Activated CD8-positive, alpha-beta memory T cell treated with anti-CD3 and anti-CD28 coated beads for 4 hours (primary cell): ENCODE measurements at regions not wholly inside any gene's neighbourhood (a gene's known extent, or its start where the extent isn't known, plus 50 kb on each side); places are given as distances from the start of the nearest gene placed in this dataset.
A peak's percentile ranks its signal among the peaks of the same experiment; 100 is the strongest.

Experiments used
- DNase-seq, 2 donors: peaks; one replicate each; pipeline ENCODE4 v3.0.0-alpha.2; 2020; ENCODE audit warnings: low read depth in 2 of 2

- DNase-seq: no peak
Observed at GRCh38 chr12:46131732-46132469, 136.9 kb downstream of the SLC38A1 start.

GRCh38 chr12:46127656-46128055 lies 137.3 kb upstream of the SCAF11 start:
- DNase-seq: no peak

- DNase-seq: no peak
Observed at GRCh38 chr12:46126050-46126727, 135.8 kb upstream of the SCAF11 start.

- DNase-seq: peak; percentile 15 to 39
Observed at GRCh38 chr12:46124848-46125619, 134.7 kb upstream of the SCAF11 start.

- DNase-seq: no peak
Observed at GRCh38 chr12:46124132-46124847, 133.9 kb upstream of the SCAF11 start.

GRCh38 chr12:46112364-46112763 lies 122.0 kb upstream of the SCAF11 start:
- no peak for DNase-seq

GRCh38 chr12:46111715-46112114 lies 121.3 kb upstream of the SCAF11 start:
- DNase-seq: no peak

GRCh38 chr12:46110928-46111699 lies 120.7 kb upstream of the SCAF11 start:
- DNase-seq: no peak

- no peak for DNase-seq
Observed at GRCh38 chr12:46110223-46110611, 119.8 kb upstream of the SCAF11 start.

GRCh38 chr12:46109343-46110222 lies 119.2 kb upstream of the SCAF11 start:
- no peak for DNase-seq

GRCh38 chr12:46108721-46109120 lies 118.3 kb upstream of the SCAF11 start:
- no peak for DNase-seq

GRCh38 chr12:46107591-46107990 lies 117.2 kb upstream of the SCAF11 start:
- DNase-seq: no peak

GRCh38 chr12:46105735-46106134 lies 115.4 kb upstream of the SCAF11 start:
- DNase-seq: no peak

- no peak for DNase-seq
Observed at GRCh38 chr12:46103559-46104383, 113.4 kb upstream of the SCAF11 start.

GRCh38 chr12:46101485-46101869 lies 111.1 kb upstream of the SCAF11 start:
- DNase-seq: no peak

GRCh38 chr12:46100551-46101484 lies 110.4 kb upstream of the SCAF11 start:
- DNase-seq: no peak

- DNase-seq: no peak
Observed at GRCh38 chr12:46089414-46090162, 99.2 kb upstream of the SCAF11 start.
